Skeletal muscle tissue (tissue), 3 donors: ENCODE measurements at regions not wholly inside any gene's neighbourhood (a gene's known extent, or its start where the extent isn't known, plus 50 kb on each side); places are given as distances from the start of the nearest gene placed in this dataset.
"Not testable (repeated sequence)": the region's sequence is repeated elsewhere in the genome, so short reads cannot be mapped to it uniquely, and the experiment has no call there.

Experiments used
- H3K27ac ChIP-seq: one replicate; pipeline ENCODE4 v1.7.0; 2013; ENCODE audit warnings: mild to moderate bottlenecking, low read depth, low read length, inconsistent platforms
- H3K27me3 ChIP-seq, 3 donors: one replicate each; pipeline ENCODE4 v1.7.0; 2013; ENCODE audit warnings: low read length in 3 of 3; ENCODE audit not compliant: control insufficient read depth in 3 of 3, insufficient read depth in 3 of 3
- H3K36me3 ChIP-seq, 3 donors: one replicate each; pipeline ENCODE4 v1.7.0; 2013; ENCODE audit warnings: low read length in 3 of 3; ENCODE audit not compliant: control insufficient read depth in 3 of 3, insufficient read depth in 3 of 3
- H3K4me1 ChIP-seq, 3 donors: one replicate each; pipeline ENCODE4 v1.7.0; 2013; ENCODE audit warnings: low read length in 3 of 3, mild to moderate bottlenecking in 3 of 3; ENCODE audit not compliant: control insufficient read depth in 3 of 3, insufficient read depth in 3 of 3
- H3K4me3 ChIP-seq, 3 donors: one replicate each; pipeline ENCODE4 v1.7.0; 2013; ENCODE audit warnings: low read length in 3 of 3
- H3K9ac ChIP-seq, 3 donors: one replicate each; pipeline ENCODE4 v1.7.0; 2013; ENCODE audit warnings: low read length in 3 of 3, mild to moderate bottlenecking in 3 of 3, moderate library complexity in 2 of 3, low read depth in 1 of 3
- H3K9me3 ChIP-seq, 3 donors: one replicate each; pipeline ENCODE4 v1.7.0; 2013; ENCODE audit warnings: low read length in 3 of 3; ENCODE audit not compliant: control insufficient read depth in 3 of 3
- donor health status: Osteomylitis.

GRCh38 chr21:5089399-5090089 is 5431.8 kb upstream of the TPTE start:
- H3K36me3 ChIP-seq: not testable (repeated sequence)

GRCh38 chr21:5090132-5091079 is 5431.0 kb upstream of the TPTE start:
- H3K9ac ChIP-seq, H3K9me3 ChIP-seq, H3K4me3 ChIP-seq, H3K36me3 ChIP-seq, H3K4me1 ChIP-seq, H3K27me3 ChIP-seq, H3K27ac ChIP-seq: not testable (repeated sequence)

More at GRCh38 chr21:5089399-5090089, 5431.8 kb upstream of the TPTE start:
- H3K9ac ChIP-seq, H3K4me1 ChIP-seq, H3K27me3 ChIP-seq, H3K9me3 ChIP-seq, H3K4me3 ChIP-seq, H3K27ac ChIP-seq: not testable (repeated sequence)

DNA sequence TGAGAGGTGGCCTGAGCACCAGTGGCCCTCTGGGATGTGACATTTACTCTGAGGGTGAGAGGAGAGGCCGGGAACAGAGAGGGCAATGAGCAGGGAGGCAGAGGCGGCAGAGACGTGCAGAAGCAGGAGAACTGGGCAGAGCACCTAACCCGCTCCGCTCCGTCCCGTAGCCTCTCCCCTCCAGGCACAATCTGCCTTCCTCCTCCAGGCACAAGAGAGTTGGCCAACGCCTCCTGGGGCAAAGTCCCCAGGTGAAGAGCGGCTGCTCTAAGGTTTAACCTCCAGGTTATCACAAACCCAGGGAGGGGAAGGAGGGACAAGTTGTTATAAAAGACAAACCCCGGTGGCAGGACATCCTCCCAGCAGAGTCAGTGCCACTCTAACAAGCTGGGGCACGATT is 5430.1 kb upstream of the TPTE start:
- not testable (repeated sequence) for H3K9ac ChIP-seq, H3K4me1 ChIP-seq, H3K36me3 ChIP-seq, H3K4me3 ChIP-seq, H3K27me3 ChIP-seq, H3K9me3 ChIP-seq, H3K27ac ChIP-seq

DNA sequence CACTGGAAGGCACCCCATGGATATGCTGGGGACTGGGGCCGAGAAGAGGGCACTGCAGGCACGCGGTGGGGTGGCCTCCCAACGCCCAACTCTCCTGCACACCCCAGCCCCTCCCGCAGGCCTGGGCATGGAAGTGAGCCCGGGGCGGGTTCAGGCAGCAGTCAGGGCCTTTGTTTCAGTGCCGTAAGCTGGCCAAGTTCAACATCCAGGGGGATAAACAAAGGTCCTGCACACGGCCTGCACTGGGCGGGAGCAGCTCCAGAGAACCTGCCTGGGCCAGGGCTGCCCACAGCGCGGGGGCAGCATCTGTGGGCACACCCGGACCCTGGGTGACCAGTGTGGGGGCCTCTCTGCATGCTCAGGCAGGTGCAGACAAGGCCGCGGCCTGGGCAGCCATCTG is 5425.8 kb upstream of the TPTE start:
- not testable (repeated sequence) for H3K27ac ChIP-seq, H3K36me3 ChIP-seq, H3K27me3 ChIP-seq, H3K9me3 ChIP-seq, H3K4me1 ChIP-seq, H3K9ac ChIP-seq, H3K4me3 ChIP-seq

DNA sequence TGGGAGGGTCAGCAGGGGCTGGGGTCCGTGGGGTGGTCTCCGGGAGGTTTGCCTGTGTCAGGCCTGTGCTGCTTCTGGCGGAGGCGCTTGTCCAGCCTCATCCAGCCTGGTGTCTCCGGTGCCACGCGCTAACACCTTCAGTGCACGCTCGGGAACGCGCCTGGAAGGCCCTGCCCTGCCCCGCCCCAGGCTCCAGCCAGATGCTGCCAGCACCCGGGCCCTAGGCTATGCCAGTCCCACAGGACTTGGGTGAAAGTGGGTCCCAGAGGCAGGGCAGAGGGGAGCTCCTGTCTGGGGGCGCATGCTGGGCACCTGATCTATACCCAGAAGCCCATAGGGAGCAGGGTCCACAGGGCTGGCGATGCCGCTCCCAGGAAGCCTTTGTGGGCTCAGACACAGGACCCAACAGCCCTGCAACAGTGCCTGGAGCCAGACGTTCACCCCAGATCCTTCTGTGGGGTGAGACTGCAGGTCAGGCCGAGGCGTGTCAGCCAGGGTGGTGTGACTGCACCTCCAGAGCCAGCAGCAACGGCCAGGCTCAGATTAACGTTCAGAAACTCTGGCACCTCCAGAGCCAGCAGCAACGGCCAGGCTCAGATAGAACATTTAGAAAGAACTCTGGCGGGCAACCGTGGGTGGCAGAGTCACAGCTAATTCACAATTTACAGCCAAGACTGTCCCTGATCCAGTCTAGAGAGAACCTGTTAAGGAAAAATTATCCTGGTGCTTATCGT is 5423.2 kb upstream of the TPTE start:
- not testable (repeated sequence) for H3K4me1 ChIP-seq, H3K36me3 ChIP-seq, H3K27ac ChIP-seq, H3K27me3 ChIP-seq, H3K9me3 ChIP-seq, H3K9ac ChIP-seq, H3K4me3 ChIP-seq

GRCh38 chr21:5100604-5101174 is 5420.7 kb upstream of the TPTE start:
- H3K27me3 ChIP-seq, H3K4me3 ChIP-seq, H3K9ac ChIP-seq, H3K4me1 ChIP-seq, H3K27ac ChIP-seq, H3K9me3 ChIP-seq, H3K36me3 ChIP-seq: not testable (repeated sequence)

DNA sequence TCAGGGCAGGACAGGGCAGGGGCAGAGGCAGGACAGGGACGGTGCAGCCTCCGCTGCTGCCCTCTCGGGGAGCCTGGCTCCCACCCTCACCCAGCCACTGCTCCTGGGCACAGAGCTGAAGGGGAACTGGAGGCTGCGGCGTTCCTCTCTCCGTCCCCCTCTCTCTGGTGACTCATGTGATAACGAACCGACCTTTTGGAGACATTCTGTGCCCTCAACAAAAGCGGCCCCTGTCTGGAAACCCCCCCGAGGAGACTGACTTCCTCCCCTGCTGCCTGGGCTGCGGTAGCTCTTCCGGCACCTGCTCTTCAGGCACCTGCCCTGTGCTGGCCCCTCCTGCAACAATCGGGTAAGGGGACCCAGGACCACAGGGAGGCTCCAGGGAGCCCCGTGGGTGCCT is 5419.6 kb upstream of the TPTE start:
- H3K9ac ChIP-seq, H3K27me3 ChIP-seq, H3K36me3 ChIP-seq, H3K4me3 ChIP-seq, H3K4me1 ChIP-seq, H3K9me3 ChIP-seq, H3K27ac ChIP-seq: not testable (repeated sequence)

- not testable (repeated sequence) for H3K27me3 ChIP-seq, H3K4me1 ChIP-seq, H3K36me3 ChIP-seq, H3K9ac ChIP-seq, H3K27ac ChIP-seq, H3K9me3 ChIP-seq, H3K4me3 ChIP-seq
Observed at GRCh38 chr21:5103880-5104561, 5417.4 kb upstream of the TPTE start.

GRCh38 chr21:5104562-5104928 is 5416.8 kb upstream of the TPTE start:
- H3K9me3 ChIP-seq, H3K4me1 ChIP-seq, H3K36me3 ChIP-seq, H3K27me3 ChIP-seq, H3K27ac ChIP-seq, H3K4me3 ChIP-seq, H3K9ac ChIP-seq: not testable (repeated sequence)
